Ovary (tissue), 7 donors: ENCODE measurements at regions not wholly inside any gene's neighbourhood (a gene's known extent, or its start where the extent isn't known, plus 50 kb on each side); places are given as distances from the start of the nearest gene placed in this dataset.

ENCODE experiments used
- DNase-seq, 5 donors: peaks; one replicate each; pipeline ENCODE4 v3.0.0-alpha.2; 2019 to 2020
- H3K27ac ChIP-seq, 2 donors: fragments of 200-600 bp; one replicate each; pipeline versions ENCODE4 v1.5.1 to v1.8.0; 2019 to 2022
- H3K27me3 ChIP-seq: fragments of 200-600 bp; one replicate; pipeline ENCODE4 v1.8.0; 2022
- H3K36me3 ChIP-seq: fragments of 200-600 bp; sonication (generic); one replicate; pipeline ENCODE4 v1.5.1; 2019
- H3K4me1 ChIP-seq: one replicate; pipeline ENCODE4 v1.8.1; 2013; ENCODE audit warnings: mild to moderate bottlenecking, moderate library complexity; ENCODE audit not compliant: insufficient read depth
- H3K4me3 ChIP-seq: fragments of 200-600 bp; sonication (generic); one replicate; pipeline ENCODE4 v1.5.1; 2017
- H3K9me3 ChIP-seq, 2 donors: fragments of 200-600 bp in 1 of 2; sonication (generic) in 1 of 2; one replicate each; pipeline versions ENCODE4 v1.5.1 to v1.8.1; 2013 to 2019; ENCODE audit warnings: mild to moderate bottlenecking in 1 of 2, moderate library complexity in 1 of 2
- CTCF ChIP-seq, 3 donors: fragments of 450-650 bp in 2 of 3; fragments of 200-600 bp in 1 of 3; IDR thresholded peaks; one replicate each; pipeline versions ENCODE4 v1.5.1 to v1.8.0; 2016 to 2022; ENCODE audit warnings: antibody characterized with exemption in 3 of 3, mild to moderate bottlenecking in 1 of 3
- EP300 ChIP-seq: sonication (generic); formaldehyde crosslinking; IDR thresholded peaks from one replicate; pipeline ENCODE4 v1.6.1; 2017; ENCODE audit warnings: antibody characterized with exemption
- POLR2A ChIP-seq: fragments of 450-650 bp; IDR thresholded peaks from one replicate; pipeline ENCODE4 v1.6.1; 2017; ENCODE audit warnings: antibody characterized with exemption, mild to moderate bottlenecking, moderate library complexity
- WGBS, 3 donors: extraction: QIAGEN DNeasy Blood & Tissue Kit in 1 of 3; methylation state at CpG; one replicate each; pipeline versions ENCODE4 v1.1.5 to v1.1.7; 2013 to 2017; 5-methylcytosine and 5-hydroxymethylcytosine counted together
- intact Hi-C, 4 donors: fragments of 100-400 bp; cut with DNase I; formaldehyde crosslinking; loops; one replicate each; pipeline versions ENCODE4 v1.11.0 to v1.15.1; 2022 to 2023
- donor health status: DM: no; HTN: no; CAD: no; lungs with moderate emphysema.
- donor health status: DM: no; HTN: no; CAD: no.
- donor health status: Bipolar disorder and iron deficiency.
- donor health status: DM: no; HTN: no; CAD: no.
- donor health status: DM: yes; HTN: yes; CAD: no.

- no peak overlapping the region for H3K27ac ChIP-seq
- no peak for TF ChIP-seq POLR2A
- TF ChIP-seq EP300 = no peak
- no peak for TF ChIP-seq CTCF (IDR thresholded peaks at IDR 0.05)
- no peaks in the 10 kb centered on the region for H3K36me3 ChIP-seq
- no peaks in the 10 kb centered on the region for H3K4me1 ChIP-seq
- no peaks in the 10 kb centered on the region for H3K27me3 ChIP-seq
- no peak overlapping the region for H3K4me3 ChIP-seq
- 47 to 62% (median 53%) methylated on average over 1 of the region's 1 CpG for WGBS, 3 donors
- intact Hi-C loops = no loop called here
- no peak for DNase-seq
- no peaks in the 10 kb centered on the region for H3K9me3 ChIP-seq
Observed at GRCh38 chr12:81872400-81872799, 113.2 kb upstream of the PPFIA2 start.

DNA sequence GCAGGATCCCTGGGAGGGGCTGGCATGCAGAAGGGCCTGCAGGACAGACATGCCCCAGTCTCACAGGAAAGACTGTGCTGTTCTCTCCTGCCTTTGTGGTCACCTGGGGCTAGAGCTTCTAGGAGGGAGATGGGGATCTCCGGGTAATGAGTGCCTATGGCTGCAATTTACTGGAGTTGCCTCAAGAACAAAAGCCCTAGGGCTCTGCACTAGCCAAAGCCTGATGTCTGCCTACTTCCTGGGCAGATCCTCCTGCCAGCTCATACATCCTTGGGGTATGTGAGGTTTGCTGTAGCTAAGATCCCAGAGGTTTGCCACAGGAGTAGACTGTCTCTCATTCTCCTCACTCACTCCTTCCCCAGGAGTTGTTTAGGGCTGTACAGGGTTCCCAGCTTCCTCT, 106.9 kb upstream of the PPFIA2 start:
- TF ChIP-seq CTCF (IDR thresholded peaks at IDR 0.05) = no peak
- no peak for TF ChIP-seq EP300
- TF ChIP-seq POLR2A = no peak
- Histone ChIP-seq H3K27me3 (no peaks in the 10 kb centered on the region), H3K4me3 (no peak overlapping the region), H3K36me3 (no peaks in the 10 kb centered on the region), H3K9me3 (no peaks in the 10 kb centered on the region), H3K27ac (no peak overlapping the region), H3K4me1 (no peaks in the 10 kb centered on the region)
- DNase-seq = no peak
- WGBS, 3 donors = 75 to 92% (median 76%) methylated on average over 1 of the region's 1 CpG
- intact Hi-C loops = no loop called here

GRCh38 chr12:81863406-81863805, 104.3 kb upstream of the PPFIA2 start:
- intact Hi-C loops = no loop called here
- no peaks in the 10 kb centered on the region for H3K27me3 ChIP-seq
- TF ChIP-seq POLR2A (no peak), CTCF (IDR thresholded peaks at IDR 0.05) (no peak), EP300 (no peak)
- H3K4me1 ChIP-seq = no peaks in the 10 kb centered on the region
- no peak overlapping the region for H3K27ac ChIP-seq
- no peak for DNase-seq
- H3K36me3 ChIP-seq = no peaks in the 10 kb centered on the region
- 35 to 53% (median 50%) methylated on average over 1 of the region's 1 CpG for WGBS, 3 donors
- H3K9me3 ChIP-seq = no peaks in the 10 kb centered on the region
- H3K4me3 ChIP-seq = no peak overlapping the region

DNA sequence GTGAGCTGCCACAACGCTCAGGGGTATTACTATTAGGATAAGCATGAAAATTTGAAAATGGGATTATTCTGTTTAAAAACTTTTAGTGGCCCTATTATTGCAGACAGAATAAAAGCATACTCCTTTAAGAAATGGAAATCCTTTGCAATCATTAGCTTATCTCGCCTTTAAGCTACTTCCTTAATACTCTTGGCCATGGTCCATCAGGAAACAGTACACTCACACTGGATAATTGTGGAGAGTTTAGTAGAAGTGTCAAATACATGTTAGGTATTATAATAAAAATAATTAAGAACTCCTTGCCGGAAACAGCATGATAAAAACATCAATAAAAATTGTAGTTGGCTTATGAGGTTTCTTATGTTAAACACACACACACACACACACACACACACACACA, 100.4 kb upstream of the PPFIA2 start:
- no peak overlapping the region for H3K27ac ChIP-seq
- H3K27me3 ChIP-seq = no peaks in the 10 kb centered on the region
- DNase-seq = no peak
- H3K4me1 ChIP-seq = no peaks in the 10 kb centered on the region
- intact Hi-C loops = no loop called here
- no peaks in the 10 kb centered on the region for H3K36me3 ChIP-seq
- H3K9me3 ChIP-seq = no peaks in the 10 kb centered on the region
- no peak overlapping the region for H3K4me3 ChIP-seq
- TF ChIP-seq EP300 (no peak), POLR2A (no peak), CTCF (IDR thresholded peaks at IDR 0.05) (no peak)
- 31 to 37% (median 37%) methylated on average over 3 of the region's 3 CpGs for WGBS, 3 donors

GRCh38 chr12:81843599-81843998, 84.4 kb upstream of the PPFIA2 start:
- no peaks in the 10 kb centered on the region for H3K27me3 ChIP-seq
- H3K27ac ChIP-seq = no peak overlapping the region
- intact Hi-C loops = no loop called here
- DNase-seq = no peak
- H3K36me3 ChIP-seq = no peaks in the 10 kb centered on the region
- H3K4me1 ChIP-seq = no peaks in the 10 kb centered on the region
- no peak overlapping the region for H3K4me3 ChIP-seq
- H3K9me3 ChIP-seq = no peaks in the 10 kb centered on the region
- TF ChIP-seq POLR2A = no peak
- TF ChIP-seq CTCF (IDR thresholded peaks at IDR 0.05) = no peak
- TF ChIP-seq EP300 = no peak
